ENCODE measurements at regions not wholly inside any gene's neighbourhood (a gene's known extent, or its start where the extent isn't known, plus 50 kb on each side); places are given as distances from the start of the nearest gene placed in this dataset.

DNA sequence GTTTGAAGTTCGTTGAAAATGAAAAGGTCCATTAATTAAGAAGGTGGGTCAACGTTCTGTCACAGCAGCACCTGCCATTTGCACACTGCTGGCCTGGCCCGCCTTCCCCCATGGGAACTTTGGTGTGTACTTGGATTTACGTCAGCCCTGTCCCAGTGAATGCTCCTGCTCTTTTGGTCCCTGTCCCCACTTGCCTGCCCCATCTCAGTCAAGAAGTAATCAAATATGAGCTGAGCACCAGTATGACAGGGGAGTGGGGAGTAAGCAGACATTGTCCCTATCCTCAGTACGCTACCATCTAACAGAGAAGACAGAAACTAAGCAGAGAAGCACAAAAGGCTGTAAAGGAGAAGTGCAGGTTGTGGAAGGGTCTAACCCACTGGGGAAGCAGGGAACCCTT lies 65.1 kb downstream of the SLC4A3 start:
- Histone ChIP-seq H3K27me3 (peaks cover 0 to 13% (median 11%) of the 10 kb centered on the region in 3 donors), H3K4me3 (no peak overlapping the region), H3K9me3 (no peaks in the 10 kb centered on the region), H3K4me1 (peaks cover 0 to 9% (median 0%) of the 10 kb centered on the region in 4 donors), H3K27ac (no peak overlapping the region), H3K36me3 (no peaks in the 10 kb centered on the region)
- no peak for TF ChIP-seq EP300 (IDR thresholded peaks at IDR 0.05)
- TF ChIP-seq, protein P1, sequence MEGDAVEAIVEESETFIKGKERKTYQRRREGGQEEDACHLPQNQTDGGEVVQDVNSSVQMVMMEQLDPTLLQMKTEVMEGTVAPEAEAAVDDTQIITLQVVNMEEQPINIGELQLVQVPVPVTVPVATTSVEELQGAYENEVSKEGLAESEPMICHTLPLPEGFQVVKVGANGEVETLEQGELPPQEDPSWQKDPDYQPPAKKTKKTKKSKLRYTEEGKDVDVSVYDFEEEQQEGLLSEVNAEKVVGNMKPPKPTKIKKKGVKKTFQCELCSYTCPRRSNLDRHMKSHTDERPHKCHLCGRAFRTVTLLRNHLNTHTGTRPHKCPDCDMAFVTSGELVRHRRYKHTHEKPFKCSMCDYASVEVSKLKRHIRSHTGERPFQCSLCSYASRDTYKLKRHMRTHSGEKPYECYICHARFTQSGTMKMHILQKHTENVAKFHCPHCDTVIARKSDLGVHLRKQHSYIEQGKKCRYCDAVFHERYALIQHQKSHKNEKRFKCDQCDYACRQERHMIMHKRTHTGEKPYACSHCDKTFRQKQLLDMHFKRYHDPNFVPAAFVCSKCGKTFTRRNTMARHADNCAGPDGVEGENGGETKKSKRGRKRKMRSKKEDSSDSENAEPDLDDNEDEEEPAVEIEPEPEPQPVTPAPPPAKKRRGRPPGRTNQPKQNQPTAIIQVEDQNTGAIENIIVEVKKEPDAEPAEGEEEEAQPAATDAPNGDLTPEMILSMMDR (IDR thresholded peaks at IDR 0.05), result no peak
- no peak for TF ChIP-seq POLR2A (IDR thresholded peaks at IDR 0.05)
- TF ChIP-seq POLR2AphosphoS5 (IDR thresholded peaks at IDR 0.05), result no peak
- intact Hi-C loops (cut with DNase I; ENCODE audit: low total_unique reads), result no loop called here
- no peak for DNase-seq
- WGBS, 5 donors, result 74 to 83% (median 78%) methylated on average over 5 of the region's 5 CpGs

DNA sequence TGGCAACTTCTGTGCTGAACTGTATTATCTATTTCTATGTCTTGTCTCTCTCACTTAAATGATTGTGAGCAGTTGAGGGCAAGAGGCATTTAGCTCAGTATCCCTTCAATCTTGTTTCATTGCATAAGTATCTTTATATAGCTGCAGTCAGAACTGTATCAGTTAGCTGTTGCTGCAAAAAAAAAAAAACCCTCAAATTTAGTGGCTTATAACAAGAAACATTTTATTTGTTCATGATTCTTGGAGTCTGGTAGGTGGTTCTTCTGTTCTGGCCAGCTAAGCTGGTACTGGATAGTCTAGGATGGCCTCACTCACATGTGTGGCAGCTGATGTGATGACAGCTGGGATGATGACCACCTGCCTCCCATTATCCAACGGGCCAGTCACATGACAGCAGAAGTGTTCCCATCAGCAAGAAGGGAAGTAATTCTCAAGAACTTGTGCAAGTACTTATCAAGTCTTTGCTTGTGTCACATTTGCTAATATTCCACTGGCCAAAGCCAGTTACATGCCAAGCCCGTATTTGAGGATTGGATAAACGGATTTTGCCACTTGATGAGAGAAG lies 67.8 kb downstream of the SLC4A3 start:
- intact Hi-C loops (cut with DNase I; ENCODE audit: low total_unique reads), result no loop called here
- no peak for TF ChIP-seq EP300 (IDR thresholded peaks at IDR 0.05)
- TF ChIP-seq POLR2AphosphoS5 (IDR thresholded peaks at IDR 0.05), result no peak
- TF ChIP-seq, protein P1 (IDR thresholded peaks at IDR 0.05), result no peak
- H3K36me3 ChIP-seq, result no peaks in the 10 kb centered on the region
- peaks cover 0 to 11% (median 11%) of the 10 kb centered on the region in 3 donors for H3K27me3 ChIP-seq
- no peak for DNase-seq
- H3K9me3 ChIP-seq, result no peaks in the 10 kb centered on the region
- 52 to 71% (median 67%) methylated on average over 3 of the region's 3 CpGs for WGBS, 5 donors
- H3K27ac ChIP-seq, result no peak overlapping the region
- H3K4me3 ChIP-seq, result no peak overlapping the region
- no peaks in the 10 kb centered on the region for H3K4me1 ChIP-seq

DNA sequence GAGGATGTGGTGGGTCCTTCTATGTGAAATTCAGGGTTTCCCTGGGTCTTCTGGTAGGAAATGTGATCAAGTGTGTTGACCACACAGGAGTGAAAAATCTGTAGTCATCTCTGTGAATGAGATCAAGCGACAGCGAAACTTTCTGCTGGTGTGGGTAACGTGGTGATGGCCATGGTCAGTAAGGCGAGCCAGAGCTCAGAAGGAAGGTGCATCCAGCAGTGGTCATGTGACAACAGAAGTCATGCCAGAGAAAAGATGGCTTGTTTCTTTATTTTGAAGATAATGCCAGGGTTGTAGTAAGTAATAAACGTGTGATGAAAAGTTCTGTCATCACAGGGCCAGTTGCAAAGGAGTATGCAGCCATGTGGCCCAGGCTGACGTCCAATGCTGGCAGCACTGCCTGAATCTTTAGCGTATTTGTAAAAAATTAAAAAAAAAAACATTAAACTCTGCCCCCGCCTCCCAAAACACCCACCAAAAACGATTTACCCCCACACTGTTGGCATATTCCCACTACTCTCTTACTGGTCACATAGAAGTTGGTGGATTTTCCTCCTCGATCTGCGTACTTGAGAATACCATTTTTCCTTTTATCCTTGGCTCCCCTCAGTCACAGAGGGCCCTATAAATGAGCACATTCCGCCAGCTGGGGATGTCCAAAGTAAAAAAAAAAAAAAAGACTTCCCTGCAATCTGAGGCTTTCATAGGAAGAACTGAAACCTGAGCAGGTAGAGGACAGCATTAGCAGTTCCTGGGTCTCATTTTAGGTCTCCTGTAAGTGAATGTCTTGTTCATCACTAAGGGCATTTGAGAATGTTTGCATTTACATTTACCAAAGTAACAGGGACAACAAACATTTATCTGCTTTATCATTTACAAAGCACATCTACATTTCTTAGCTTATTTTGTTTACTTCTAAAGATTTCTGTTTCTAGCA lies 70.6 kb downstream of the SLC4A3 start:
- 75 to 76% (median 75%) methylated on average over 12 of the region's 12 CpGs for WGBS, 5 donors
- TF ChIP-seq POLR2AphosphoS5 (IDR thresholded peaks at IDR 0.05), result no peak
- no peak for TF ChIP-seq EP300 (IDR thresholded peaks at IDR 0.05)
- TF ChIP-seq POLR2A (IDR thresholded peaks at IDR 0.05), result no peak
- TF ChIP-seq, protein P1 (IDR thresholded peaks at IDR 0.05), result no peak
- H3K27ac ChIP-seq, result no peak overlapping the region
- peaks cover 0 to 7% (median 6%) of the 10 kb centered on the region in 3 donors for H3K27me3 ChIP-seq
- H3K4me1 ChIP-seq, result peaks cover 0 to 17% (median 7%) of the 10 kb centered on the region in 4 donors
- DNase-seq, result no peak
- H3K9me3 ChIP-seq, result no peaks in the 10 kb centered on the region
- intact Hi-C loops (cut with DNase I; ENCODE audit: low total_unique reads), result no loop called here
- H3K4me3 ChIP-seq, result no peak overlapping the region
- no peaks in the 10 kb centered on the region for H3K36me3 ChIP-seq

DNA sequence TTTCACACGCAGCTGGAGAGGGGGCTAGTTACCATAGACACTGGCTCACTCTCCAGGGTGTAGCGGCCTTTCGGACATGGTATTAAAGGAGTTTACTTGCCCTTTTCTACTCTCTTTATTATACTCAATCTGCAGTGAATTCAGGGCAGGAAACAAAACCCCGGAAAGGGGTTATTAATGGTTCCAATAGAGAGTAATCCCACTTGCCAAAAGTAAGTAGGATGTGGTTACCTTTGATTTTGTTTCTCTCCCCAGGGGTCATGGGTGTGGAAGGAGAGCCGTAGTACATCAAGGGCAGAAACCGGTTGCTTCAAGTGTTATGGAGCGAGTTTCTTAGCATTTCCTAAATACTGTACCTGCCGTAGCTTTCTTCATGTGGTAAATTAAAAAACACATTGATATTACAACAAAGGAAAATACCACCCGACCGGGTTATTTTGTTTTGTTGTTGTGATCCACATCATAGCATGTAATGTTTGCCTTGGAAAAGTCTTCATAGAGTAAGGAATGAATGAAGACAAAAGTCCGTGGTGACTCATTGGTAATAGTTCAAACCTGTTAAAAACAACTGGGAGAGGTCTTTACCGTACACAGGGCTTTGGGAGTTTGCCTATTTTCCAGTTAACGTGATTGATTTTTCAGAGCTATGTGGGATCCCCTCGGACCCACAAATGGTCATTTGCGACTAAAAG lies 71.5 kb downstream of the SLC4A3 start:
- DNase-seq, result no peak
- H3K9me3 ChIP-seq, result no peaks in the 10 kb centered on the region
- TF ChIP-seq, protein P1 (IDR thresholded peaks at IDR 0.05), result no peak
- TF ChIP-seq POLR2AphosphoS5 (IDR thresholded peaks at IDR 0.05), result no peak
- no peak for TF ChIP-seq EP300 (IDR thresholded peaks at IDR 0.05)
- TF ChIP-seq POLR2A (IDR thresholded peaks at IDR 0.05), result no peak
- H3K27me3 ChIP-seq, result peaks cover 0 to under 1% (median 0%) of the 10 kb centered on the region in 3 donors
- intact Hi-C loops (cut with DNase I; ENCODE audit: low total_unique reads), result no loop called here
- no peaks in the 10 kb centered on the region for H3K36me3 ChIP-seq
- 58 to 71% (median 61%) methylated on average over 15 of the region's 15 CpGs for WGBS, 5 donors
- peaks cover 0 to 19% (median 8%) of the 10 kb centered on the region in 4 donors for H3K4me1 ChIP-seq
- no peak overlapping the region for H3K27ac ChIP-seq
- H3K4me3 ChIP-seq, result no peak overlapping the region
